Fibroblast of mammary gland (primary cell): ENCODE measurements at regions not wholly inside any gene's neighbourhood (a gene's known extent, or its start where the extent isn't known, plus 50 kb on each side); places are given as distances from the start of the nearest gene placed in this dataset.

Experiments used
- DNase-seq: peaks from one replicate; pipeline ENCODE4 v3.0.0-alpha.2; 2010; ENCODE audit warnings: low read depth
- H3K4me3 ChIP-seq: 2 replicates; pipeline ENCODE4 v1.5.1; 2011; ENCODE audit warnings: low read depth, mild to moderate bottlenecking, low read length, moderate library complexity; ENCODE audit not compliant: control insufficient read depth
- TF ChIP-seq, protein P1 (sequence below): conservative IDR thresholded peaks from 2 replicates; pipeline ENCODE4 v1.5.1; 2011; ENCODE audit warnings: low read depth, low read length, inconsistent platforms; ENCODE audit not compliant: control insufficient read depth, insufficient read depth

GRCh38 chr18:76307293-76307690 lies 187.8 kb downstream of the ZNF516 start:
- no peak for DNase-seq
- TF ChIP-seq, protein P1, sequence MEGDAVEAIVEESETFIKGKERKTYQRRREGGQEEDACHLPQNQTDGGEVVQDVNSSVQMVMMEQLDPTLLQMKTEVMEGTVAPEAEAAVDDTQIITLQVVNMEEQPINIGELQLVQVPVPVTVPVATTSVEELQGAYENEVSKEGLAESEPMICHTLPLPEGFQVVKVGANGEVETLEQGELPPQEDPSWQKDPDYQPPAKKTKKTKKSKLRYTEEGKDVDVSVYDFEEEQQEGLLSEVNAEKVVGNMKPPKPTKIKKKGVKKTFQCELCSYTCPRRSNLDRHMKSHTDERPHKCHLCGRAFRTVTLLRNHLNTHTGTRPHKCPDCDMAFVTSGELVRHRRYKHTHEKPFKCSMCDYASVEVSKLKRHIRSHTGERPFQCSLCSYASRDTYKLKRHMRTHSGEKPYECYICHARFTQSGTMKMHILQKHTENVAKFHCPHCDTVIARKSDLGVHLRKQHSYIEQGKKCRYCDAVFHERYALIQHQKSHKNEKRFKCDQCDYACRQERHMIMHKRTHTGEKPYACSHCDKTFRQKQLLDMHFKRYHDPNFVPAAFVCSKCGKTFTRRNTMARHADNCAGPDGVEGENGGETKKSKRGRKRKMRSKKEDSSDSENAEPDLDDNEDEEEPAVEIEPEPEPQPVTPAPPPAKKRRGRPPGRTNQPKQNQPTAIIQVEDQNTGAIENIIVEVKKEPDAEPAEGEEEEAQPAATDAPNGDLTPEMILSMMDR, result no peak
- H3K4me3 ChIP-seq, result no peak overlapping the region

DNA sequence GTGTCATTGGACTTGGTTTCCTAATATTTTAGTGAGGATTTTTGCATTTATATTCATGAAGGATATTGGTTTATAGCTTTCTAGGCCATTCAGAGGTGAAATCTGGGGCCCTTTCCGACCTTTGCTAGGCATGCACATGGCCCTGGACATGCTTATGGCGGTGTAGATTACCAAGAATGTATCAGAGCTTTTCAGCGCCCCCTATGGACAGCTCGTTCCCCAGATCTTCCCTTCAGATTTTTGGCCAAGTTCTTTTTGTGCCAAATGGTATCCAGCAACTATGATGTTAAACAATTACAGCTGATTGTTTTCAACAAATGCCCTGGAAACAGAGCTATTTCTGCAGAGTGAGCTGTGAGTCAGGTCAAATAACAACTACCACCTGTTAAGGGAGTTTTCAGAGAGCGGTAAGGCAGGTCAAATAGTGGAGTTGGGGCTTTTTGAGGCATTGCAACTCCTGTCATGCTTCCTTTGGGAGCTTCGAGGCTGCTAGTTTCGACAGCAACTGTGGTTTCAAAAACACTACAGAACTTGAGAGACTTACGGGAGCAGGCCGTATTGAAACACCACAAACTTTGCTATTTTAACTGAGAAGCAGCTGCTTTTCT lies 188.3 kb downstream of the ZNF516 start:
- no peak for DNase-seq
- TF ChIP-seq, protein P1, result peak; percentile 23
- no peak overlapping the region for H3K4me3 ChIP-seq

DNA sequence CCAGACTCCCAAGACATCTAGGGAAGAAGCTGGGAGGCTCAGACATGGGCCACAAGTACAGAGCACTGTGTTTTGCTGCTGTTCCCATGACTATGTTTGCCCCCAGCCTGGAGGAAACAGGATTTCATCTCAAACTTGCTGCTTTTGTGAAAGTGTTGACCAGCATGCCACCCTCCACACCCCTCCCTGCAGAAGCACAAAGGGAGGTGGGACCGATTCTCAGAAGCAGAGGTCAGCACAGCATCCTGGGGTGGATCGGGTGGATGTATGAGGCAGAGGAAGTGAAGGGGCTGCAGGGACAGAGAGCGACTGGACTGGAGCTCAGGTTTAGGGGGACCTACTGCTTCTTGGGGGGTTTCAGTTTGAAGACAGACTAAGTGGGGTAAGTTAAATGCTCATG lies 209.2 kb downstream of the ZNF516 start:
- no peak for DNase-seq
- H3K4me3 ChIP-seq, result no peak overlapping the region
- TF ChIP-seq, protein P1, result no peak

DNA sequence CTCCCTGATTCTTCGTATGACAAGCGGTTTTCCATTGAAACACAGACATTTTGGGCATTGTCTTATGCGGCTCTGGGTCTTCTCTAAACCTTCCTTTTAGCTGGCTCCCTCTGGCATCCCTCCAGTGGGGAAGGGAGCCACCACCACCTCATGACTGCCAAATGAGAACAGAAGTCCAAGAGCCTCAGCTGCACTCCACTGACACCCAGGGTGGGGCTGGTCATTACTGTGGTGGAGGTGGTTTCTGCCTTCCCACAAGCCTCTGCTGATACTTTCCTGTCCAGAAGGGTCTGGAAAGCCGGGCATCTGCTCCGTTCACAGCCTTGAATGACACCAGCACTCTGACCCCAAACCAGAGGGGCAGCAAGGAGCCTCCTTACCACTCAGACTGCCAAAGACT lies 213.5 kb downstream of the ZNF516 start:
- DNase-seq, result no peak
- TF ChIP-seq, protein P1, result no peak
- no peak overlapping the region for H3K4me3 ChIP-seq

GRCh38 chr18:76277801-76278200 lies 217.2 kb downstream of the ZNF516 start:
- TF ChIP-seq, protein P1, result no peak
- no peak overlapping the region for H3K4me3 ChIP-seq
- no peak for DNase-seq

DNA sequence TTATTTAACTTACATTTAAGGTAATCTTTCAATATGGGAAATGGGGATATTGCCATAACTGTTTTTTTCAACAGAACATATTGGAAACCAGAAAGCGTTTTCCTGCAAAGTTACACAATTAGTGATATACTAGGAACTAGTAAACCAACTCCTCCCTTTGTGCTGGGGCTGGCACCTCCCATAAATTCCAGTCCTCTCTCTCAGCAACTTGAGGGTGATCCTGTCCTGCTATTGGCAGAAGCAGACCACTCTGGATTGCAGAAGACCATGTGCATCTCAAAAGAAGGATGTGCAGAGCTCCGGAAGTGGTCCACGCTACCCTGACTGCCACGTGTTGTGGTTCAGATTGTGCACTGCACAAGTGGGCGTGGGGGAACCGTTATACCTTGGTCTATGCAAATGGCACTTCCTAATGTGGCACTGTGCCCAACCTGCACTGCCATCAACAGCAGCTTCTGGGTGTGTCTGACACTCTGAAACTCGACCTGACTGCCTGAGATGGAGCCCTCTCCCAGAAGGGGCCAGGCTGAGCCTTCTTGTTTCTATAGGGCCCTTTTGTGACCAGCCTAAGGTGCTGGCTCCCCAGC lies 219.2 kb downstream of the ZNF516 start:
- no peak overlapping the region for H3K4me3 ChIP-seq
- no peak for DNase-seq
- TF ChIP-seq, protein P1, result no peak
